HCT116 (cell line): ENCODE measurements at regions not wholly inside any gene's neighbourhood (a gene's known extent, or its start where the extent isn't known, plus 50 kb on each side); places are given as distances from the start of the nearest gene placed in this dataset.

Source experiments
- CEBPB ChIP-seq: IDR thresholded peaks from 2 replicates; pipeline ENCODE4 v1.6.1; 2012; ENCODE audit warnings: low read depth
- EZH2 ChIP-seq: fragments of 200-600 bp; sonication (generic); IDR thresholded peaks from 2 replicates; pipeline ENCODE4 v1.6.1; 2017; ENCODE audit warnings: antibody characterized with exemption, mixed run types
- EZH2phosphoT487 ChIP-seq: fragments of 200-600 bp; IDR thresholded peaks from 2 replicates; pipeline ENCODE4 v1.6.1; 2018; ENCODE audit warnings: antibody characterized with exemption, borderline replicate concordance
- FOSL1 ChIP-seq: IDR thresholded peaks from 2 replicates; pipeline ENCODE4 v1.6.1; 2012; ENCODE audit warnings: low read depth
- POLR2AphosphoS5 ChIP-seq: IDR thresholded peaks from 2 replicates; pipeline ENCODE4 v1.6.1; 2011; ENCODE audit warnings: mild to moderate bottlenecking, low read depth, low read length, moderate library complexity
- TF ChIP-seq, protein P1 (sequence below), 3 experiments: fragments of 200-600 bp in 1 of 3; sonication (generic) in 1 of 3; IDR thresholded peaks in 2 of 3; conservative IDR thresholded peaks in 1 of 3; 2 replicates each; pipeline ENCODE4 v1.5.1; 2012 to 2017; ENCODE audit warnings: low read depth in 2 of 3, low read length in 2 of 3, antibody characterized with exemption in 1 of 3, borderline replicate concordance in 1 of 3, control low read depth in 1 of 3, mild to moderate bottlenecking in 1 of 3, mixed read lengths in 1 of 3, mixed run types in 1 of 3, moderate library complexity in 1 of 3; ENCODE audit not compliant: insufficient read depth in 1 of 3

DNA sequence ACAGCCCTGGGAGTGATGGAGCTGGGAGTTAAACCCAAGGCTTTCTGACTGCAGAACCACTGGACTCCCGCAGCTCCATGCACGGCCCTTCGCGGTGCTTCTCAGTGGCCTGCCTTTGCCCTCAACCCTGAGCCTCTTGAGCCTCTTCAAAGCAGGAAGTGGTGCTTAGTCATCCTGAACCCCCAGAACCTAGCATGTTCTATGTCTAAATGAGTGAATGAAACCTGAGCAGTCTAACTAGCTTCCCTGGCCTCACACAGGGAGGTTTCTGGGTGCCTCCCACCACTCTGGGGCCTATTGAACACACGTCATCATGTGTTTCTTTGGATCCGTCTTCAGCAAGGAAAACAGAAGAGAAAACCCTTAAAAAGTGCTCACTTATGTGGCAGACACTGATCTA lies 117.9 kb upstream of the SFSWAP start:
- TF ChIP-seq CEBPB (no peak), EZH2 (no peak), FOSL1 (no peak), POLR2AphosphoS5 (no peak), EZH2phosphoT487 (no peak)
- TF ChIP-seq, protein P1, sequence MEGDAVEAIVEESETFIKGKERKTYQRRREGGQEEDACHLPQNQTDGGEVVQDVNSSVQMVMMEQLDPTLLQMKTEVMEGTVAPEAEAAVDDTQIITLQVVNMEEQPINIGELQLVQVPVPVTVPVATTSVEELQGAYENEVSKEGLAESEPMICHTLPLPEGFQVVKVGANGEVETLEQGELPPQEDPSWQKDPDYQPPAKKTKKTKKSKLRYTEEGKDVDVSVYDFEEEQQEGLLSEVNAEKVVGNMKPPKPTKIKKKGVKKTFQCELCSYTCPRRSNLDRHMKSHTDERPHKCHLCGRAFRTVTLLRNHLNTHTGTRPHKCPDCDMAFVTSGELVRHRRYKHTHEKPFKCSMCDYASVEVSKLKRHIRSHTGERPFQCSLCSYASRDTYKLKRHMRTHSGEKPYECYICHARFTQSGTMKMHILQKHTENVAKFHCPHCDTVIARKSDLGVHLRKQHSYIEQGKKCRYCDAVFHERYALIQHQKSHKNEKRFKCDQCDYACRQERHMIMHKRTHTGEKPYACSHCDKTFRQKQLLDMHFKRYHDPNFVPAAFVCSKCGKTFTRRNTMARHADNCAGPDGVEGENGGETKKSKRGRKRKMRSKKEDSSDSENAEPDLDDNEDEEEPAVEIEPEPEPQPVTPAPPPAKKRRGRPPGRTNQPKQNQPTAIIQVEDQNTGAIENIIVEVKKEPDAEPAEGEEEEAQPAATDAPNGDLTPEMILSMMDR (IDR thresholded peaks at IDR 0.05 in 2 of 3, conservative IDR thresholded peaks at IDR 0.05 in 1 of 3; ENCODE audit: borderline replicate concordance in 1 of 3, insufficient read depth in 1 of 3, low read depth in 2 of 3, low read length in 2 of 3): no peak
